Stromal cell of bone marrow (primary cell): ENCODE measurements at regions not wholly inside any gene's neighbourhood (a gene's known extent, or its start where the extent isn't known, plus 50 kb on each side); places are given as distances from the start of the nearest gene placed in this dataset.
A peak's percentile ranks its signal among the peaks of the same experiment; 100 is the strongest.

ENCODE experiments used
- DNase-seq: peaks from one replicate; pipeline ENCODE4 v3.0.0-alpha.2; 2012; ENCODE audit warnings: low read depth

DNA sequence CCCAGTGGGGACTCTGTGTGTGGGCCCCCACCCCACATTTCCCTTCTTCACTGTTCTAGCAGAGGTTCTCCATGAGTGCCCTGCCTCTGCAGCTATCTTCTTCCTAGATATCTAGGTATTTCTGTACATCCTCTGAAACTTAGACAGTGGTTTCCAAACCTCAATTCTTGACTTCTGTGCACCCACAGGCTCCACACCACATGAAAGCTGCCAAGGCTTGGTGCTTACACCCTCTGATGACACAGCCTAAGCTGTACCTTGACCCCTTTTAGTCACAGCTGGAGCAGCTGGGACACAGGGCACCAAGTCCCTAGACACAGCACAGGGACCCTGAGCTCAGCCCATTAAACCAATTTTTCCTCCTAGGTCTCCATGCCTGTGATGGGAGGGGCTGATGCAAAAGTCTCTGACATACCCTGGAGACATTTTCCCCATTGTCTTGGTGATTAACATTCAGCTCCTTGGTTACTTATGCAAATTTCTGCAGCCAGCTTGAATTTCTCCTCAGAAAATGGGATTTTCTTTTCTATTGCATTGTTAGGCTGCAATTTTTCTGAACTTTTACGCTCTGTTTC lies 304.5 kb downstream of the OTOL1 start:
- DNase-seq: no peak

DNA sequence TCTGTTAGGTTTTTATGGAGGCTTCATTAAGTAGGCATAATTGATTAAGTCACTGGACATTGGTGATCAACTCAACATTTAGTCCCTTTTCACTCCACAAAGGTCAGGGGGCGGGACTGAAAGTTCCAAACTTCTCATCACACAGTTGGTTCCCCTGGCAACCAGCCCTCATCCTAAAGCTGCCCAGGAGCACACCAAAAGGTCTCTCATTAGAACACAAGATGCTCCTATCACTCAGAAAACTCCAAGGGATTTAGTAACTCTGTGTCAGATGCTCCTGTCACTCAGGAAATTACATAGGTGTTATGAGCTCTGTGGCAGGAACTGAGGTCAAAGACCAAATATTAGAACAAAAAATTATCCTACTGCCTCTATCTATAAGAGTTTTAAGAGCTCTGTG lies 321.5 kb downstream of the OTOL1 start:
- no peak for DNase-seq

DNA sequence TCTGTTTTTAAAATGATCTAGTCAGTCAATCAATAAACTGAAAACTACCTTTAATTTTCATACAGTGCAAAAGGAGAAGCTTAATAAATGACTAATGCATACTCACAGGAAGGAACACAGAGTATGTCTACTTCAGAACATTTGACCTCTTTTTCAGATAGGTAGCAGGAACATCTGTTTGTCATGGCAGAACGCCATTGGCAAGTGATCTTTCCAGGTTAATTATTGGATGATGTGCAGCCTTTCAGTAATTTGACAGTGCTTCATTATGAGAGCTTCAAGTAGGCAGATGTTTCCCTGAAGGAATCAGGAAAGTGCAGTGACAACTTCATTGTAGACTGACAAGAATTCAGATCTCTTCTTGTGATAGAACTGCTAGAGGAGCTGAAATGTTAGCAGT lies 325.0 kb downstream of the OTOL1 start:
- no peak for DNase-seq

DNA sequence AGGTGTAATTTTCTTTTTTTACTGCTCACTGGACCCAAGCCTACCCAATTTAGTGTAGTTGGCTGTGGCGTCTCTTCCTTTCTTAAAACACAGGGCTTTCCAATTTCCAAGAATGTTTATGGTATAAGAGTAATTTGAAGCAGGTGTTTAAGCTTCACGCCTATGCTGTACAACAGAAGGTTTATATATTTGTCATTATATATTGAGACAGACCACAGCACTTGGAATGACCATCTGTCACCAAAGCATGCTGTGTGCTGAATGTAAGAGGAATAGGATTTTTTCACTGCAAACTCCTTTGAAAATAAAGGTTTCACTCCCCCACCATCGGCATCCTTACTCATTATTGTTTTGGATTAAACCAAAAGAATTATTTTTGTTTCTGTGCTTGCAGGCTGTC lies 325.7 kb downstream of the OTOL1 start:
- DNase-seq: no peak

DNA sequence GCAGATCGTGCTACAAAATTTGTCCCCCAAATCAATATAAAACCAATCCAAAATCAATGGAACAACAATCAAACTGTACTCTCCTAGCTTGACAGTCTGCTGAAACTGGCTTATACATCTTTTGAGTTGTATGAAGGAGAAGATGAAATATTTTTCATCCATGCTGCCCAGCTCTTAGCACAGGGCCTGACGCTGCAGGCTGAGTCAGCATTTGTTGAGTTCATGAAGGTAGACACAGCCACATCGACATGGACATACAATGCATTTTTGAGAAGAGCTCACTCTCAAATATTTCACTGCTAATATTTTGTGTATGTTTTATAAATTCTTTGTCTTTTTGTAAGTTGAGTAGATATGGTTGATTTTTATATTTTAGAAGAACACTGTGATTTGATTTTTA lies 327.3 kb downstream of the OTOL1 start:
- no peak for DNase-seq

DNA sequence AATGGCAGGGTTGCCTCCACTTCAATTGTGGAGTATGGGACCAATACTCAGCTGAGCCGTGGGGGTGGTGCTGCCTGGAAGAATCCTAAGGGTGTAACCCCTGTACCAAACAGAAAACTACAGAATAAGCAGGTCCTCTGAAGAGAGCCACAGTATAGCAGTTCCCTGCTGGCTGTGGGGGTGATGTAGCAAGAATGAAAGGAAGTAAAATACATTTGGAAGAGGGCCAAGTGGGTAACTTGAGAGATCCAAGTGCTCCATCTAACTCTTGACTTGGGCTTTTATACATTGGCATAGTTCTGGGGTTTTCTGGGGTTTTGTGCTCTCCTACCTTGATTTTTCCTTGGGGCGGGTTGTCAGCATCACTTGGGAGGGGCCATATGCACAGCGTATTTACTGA lies 341.4 kb downstream of the OTOL1 start:
- no peak for DNase-seq

DNA sequence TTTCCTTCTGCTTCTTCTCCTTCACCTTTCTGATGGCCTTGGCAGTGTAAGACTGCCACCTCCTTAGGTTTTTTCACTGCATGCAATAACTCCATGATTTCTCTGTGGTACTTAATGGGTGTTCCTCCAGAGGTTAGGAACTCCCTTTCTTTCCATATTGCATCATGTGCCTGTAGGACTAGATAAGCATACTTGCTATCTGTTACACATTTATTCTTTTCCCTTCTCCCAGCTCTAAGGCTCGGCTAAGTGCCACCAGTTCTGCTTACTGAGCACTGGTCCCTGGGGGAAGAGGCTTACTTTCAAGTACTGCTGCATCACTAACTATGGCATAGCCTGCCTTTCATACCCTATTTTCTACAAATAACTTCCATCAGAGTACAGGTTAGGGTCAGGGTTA lies 351.8 kb downstream of the OTOL1 start:
- no peak for DNase-seq

DNA sequence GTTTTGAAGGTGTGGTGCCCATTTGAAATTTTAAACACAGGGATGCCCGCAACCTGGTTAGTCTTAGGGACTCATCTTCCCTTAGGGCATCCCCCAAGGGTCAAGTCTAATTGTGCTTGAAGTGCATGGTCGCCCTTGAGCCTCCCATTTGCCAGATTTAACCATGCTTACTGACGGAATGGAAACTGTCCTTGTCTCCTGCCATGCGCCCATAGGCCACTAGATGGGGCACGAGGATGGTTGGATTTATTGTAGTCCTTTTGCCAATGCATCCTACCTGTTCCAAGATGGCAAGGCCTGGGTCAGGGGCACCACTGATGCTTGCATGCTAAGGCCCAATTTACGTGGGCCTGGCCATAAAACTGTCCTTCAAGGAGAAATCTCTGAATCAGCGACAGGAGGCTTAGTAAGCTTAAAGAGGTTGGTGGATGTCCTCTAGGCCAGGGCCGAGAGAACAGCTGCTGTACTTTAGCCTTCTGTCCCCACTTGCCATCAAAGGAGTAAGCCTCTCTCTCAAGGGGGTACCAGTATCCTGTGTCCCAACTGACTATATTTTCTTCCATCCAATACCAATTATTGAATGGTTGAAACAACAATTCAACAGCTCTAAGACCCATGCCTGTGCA lies 355.4 kb downstream of the OTOL1 start:
- DNase-seq: peak; percentile 10

DNA sequence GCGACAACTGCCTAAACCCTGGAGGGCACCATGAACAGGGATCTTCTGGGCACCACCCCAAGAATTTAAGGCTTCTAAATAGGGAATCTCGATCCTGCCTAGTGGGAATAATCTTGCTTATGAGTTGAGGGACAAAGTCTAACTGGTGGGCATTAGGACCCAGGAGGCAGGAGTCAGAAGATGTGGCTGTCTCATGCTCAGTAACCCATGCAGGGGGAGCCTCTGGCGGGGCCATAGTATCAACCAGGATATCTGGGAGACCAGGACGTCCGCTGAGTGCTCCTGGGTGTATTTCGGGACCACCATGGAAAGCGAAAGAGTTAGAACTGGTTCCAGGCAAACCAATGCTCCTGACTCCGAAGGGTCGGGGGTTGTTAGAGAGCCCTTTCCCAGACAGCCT lies 356.1 kb downstream of the OTOL1 start:
- DNase-seq: no peak

DNA sequence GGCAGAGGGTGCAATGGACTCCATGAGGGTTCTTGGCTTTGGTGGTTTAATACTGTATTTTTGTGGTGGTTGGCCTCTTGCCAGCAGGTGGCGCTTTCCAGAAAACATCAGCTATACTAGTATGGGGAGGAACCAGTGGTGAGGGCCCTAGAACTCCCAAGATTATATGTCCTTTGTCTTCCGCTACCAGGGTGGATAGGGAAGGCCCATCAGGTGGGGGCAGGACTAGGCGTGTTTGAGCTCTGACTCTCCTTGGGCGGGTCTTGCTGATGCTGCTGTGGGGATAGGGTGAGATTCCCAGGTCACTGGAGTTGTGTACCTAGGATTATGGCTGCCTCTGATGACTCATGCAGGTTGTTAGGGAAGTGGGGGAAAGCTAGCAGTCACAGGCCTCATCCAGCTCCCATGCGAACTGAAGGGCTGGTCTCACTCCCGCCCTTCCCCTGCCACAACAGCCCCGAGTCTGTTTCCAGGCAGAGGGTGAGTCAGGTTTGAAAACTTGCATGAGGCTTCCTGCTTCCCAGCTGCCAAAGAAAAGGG lies 357.7 kb downstream of the OTOL1 start:
- peak; percentile 59 for DNase-seq

DNA sequence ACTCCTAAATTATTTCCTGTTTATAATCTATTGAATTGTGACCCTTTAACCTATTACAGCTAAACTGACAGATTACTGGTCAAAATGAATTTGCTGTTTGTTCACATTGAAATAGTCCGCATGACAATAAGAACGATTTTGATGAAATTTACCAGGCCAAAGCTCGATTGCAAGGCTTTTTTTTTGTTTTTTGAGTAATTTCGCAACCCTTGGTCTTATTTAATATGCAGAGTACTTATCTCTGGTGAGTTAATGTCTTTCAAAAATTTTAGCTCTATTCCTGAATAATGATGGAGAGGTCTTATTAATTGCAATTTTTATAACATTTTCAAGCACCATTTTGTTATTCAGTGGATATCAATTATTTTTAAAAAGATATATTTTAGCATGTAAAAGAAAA lies 362.4 kb downstream of the OTOL1 start:
- no peak for DNase-seq

DNA sequence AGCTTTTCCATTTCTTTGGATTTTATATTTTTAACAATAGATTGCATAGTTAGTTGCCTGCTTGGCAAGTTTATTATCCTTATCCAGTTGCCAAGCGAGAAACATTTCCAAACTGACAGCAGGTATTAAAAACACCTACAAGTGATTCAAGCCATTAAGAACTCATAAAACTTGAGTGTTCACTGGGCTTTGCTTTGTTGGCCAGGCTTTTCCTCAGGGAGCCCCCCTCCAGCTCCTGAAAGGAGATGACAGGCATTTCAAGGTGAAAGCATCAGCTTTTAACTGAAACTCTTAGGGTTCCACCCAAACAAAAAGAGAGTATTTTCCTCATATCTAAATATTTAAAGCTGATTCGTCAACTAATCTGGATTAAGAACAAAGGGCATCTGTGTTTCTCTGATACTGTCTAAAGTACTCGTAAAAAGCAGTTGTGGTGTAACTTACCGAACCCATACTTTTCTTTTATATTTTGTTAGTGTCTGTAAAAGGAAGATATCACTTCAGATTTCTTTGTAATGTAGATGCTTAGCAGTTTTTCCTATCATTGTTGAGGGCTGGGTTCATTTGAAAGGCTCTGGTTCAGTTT lies 363.4 kb downstream of the OTOL1 start:
- DNase-seq: no peak

DNA sequence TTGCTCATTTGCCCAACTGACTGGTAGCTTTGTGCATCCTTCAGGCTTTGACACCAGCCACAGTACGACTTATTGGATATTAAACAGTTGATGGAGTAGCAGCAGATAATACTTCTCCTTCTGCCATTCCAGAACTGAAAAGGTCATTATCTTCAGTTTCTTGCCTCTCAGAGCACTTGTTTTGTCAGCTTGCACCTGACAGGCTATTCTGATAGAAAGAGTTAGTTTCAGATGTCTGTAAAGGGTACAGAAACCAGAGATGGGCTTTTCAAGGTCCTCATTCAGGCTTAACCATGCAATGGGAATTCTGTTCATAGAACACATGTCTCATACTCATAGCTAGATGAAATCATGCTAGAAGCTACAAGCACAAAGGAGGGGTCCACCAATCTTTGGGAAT lies 367.2 kb downstream of the OTOL1 start:
- no peak for DNase-seq

DNA sequence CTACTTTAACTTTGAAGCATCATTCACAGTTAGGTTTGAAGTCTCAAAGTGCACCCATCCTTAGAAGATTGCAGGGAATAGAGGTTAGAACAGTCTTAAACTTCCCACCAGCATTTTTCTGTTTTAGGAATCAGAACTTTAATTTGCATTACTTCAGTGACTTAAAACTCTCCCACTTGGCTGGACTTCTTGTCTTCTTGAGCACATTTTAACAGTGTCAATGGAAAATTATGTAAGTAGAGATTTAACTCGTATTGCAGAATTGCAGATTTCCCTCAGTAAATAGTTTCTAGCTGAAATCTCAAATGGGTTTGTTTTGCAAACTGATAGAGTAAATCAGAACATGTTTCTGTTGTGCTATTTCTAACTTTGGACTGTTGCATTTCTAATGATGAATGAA lies 369.6 kb downstream of the OTOL1 start:
- no peak for DNase-seq

DNA sequence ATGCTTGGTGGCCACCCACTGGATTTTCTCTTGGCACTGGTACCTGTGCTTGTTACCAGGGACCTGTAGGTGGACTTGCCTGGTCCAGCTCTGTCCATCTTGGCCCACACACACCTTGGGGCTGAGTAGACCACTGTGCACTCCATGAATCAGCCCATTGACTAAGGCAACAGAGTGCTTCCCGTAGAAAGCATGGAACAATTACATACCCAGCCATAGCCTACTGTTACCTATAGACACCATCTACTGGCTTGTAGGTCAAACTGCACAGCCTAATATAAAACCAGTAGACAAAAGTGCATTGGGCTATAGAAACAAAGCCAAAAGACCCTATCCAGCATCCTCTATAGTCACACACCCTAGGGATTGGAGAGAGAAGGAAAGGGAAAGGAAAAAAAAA lies 378.9 kb downstream of the OTOL1 start:
- DNase-seq: no peak

DNA sequence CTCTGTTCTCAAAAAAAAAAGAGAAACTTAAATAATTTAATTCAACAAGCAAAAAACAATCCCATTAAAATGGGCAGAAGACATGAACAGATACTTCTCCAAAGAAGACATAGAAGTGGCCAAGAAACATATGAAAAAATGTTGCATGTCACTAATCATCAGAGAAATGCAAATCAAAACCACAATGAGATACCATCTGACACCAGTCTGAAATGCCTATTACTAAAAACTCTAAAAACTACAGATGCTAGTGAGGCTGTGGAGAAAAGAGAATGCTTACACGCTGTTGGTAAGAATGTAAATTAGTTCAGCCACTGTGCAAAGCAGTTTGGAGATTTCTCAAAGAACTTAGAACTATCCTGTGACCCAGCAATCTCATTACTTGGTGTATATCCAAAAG lies 382.9 kb downstream of the OTOL1 start:
- no peak for DNase-seq

DNA sequence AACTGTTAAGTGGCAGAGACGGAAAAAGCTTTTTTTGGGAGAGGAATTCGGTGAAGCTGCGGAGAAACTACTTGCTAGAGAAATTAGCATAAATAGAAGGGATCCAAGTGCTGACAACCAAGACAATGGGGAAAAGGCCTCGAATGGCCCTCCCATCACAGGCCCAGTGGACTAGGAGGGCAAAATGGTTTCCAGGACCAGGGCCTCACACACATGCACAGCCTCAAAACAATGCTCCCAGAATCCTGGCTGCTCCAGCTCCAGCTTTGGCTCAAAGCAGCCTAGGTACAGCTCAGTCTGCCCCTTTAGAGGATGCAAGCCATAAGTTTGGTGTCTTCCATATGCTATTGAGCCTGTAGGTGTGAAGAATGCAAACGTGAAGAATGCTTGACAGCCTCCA lies 388.2 kb downstream of the OTOL1 start:
- DNase-seq: no peak

DNA sequence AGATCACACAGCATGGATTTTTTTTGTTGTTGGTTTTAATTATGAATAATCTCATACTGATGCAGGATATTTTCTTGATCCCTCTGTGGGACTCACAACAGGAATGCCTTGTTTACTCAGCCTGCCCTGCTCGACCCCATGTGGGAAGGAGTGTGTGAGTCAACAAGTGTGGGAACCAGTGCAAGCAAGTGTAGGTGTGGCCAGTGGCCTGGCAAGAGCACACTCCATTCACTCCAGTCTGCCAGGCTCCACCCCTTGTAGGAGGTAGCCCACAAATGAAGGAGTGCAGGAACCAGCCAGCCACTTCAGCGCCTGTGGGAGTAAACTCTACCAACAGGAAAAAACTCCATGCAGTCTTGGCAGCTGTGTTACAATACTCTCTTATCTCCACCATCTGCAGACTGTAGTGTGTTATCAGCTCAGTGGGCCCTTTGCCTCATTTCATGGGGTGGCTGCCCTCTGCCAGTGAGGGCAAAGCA lies 393.6 kb downstream of the OTOL1 start:
- peak; percentile 95 for DNase-seq

DNA sequence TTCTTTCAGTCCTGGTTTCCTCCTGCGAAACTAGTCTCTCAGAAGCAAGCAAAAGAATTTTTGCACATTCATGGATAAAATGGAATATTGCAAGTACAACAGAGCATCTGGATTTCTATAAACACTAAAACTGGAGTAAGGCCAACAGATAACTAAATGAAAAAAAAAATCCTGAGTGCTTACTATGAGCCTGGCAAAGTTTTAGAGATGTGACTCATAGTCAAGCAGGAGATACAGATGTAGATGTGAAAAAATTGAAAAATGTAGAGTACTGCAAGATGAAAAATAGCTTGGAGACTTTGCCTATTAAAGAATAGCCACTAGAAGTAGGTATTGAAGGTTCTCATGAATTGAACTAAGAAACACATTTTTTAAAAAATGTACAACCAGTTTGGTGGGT lies 397.4 kb downstream of the OTOL1 start:
- no peak for DNase-seq

DNA sequence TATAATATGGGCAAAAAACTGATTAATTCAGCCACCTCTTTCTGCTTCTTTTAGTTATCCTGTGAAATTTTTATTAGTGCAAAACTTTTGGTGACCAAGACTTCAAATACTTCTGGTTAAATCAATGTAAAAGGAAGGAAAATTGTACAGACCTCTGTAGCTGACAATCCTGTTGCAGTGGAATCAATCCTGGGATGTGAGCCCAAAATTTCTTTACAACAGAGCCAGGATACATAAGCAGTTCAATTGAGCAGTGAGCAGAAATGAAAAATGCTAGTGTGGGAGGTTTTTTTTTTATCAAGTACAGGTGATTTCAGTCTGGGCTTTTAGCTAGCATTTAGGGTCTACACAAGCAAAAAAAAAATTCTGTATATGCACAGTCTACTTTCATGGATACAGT lies 398.0 kb downstream of the OTOL1 start:
- no peak for DNase-seq

DNA sequence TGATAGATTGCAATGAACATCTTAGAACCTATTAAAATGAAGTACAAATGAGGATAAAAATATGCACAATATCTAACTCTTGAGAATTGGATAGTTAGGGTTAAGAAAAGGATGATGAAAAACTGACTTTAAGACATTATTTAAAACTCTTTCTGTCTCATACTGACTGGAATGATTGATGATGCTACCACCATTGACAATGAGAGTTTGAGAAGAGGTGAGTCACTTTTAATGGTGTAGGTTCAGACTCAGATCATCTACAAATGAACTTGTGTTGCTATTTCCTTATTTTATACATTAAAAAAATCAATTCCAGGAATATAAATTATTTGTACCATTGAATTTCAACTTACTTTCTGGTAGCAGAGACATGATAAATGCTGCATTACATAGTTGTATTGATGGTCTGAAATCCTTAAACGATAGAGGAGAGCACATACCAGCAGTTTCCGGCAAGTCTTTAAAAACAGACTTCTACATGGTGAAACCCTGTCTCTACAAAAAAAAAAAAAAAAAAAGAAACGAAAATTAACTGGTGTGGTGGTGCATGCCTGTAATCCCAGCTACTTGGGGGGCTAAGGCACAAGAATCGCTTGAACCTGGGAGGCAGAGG lies 409.0 kb downstream of the OTOL1 start:
- no peak for DNase-seq

DNA sequence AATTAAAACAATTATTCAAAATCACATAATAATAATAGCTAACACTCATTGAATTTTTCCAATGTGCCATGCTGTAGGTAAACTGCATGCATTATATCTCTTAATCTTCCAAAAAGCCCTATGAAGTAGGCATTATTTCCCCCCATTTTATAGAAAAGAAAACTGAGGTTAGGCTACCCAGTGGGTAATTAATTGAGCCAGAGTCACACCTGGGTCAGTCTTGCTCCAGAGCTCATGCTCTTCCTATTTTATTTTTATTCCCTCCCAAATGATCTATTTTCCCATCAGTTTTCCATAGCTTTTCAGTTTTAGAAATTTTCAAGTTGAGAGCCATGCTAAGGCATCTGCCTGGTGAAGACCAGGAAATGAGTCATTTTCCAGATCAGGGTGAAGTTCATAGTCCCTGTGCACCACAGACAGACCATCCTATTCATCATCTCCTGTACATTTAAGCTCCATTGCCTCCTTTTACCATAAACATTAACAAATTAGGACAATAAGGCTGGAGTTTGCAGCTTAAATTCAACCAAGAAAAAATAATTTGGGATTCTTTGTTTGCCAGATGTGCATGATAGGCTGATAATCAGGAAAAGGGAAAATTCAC lies 417.3 kb downstream of the OTOL1 start:
- no peak for DNase-seq
